Esophagus squamous epithelium (tissue), 5 donors: ENCODE measurements at regions not wholly inside any gene's neighbourhood (a gene's known extent, or its start where the extent isn't known, plus 50 kb on each side); places are given as distances from the start of the nearest gene placed in this dataset.

ENCODE experiments used
- DNase-seq: peaks from one replicate; lab custom pipeline; 2025; lab: John Stamatoyannopoulos, UW
- H3K27ac ChIP-seq, 4 donors: fragments of 200-600 bp; sonication (generic); one replicate each; pipeline ENCODE4 v1.5.1; 2016 to 2019; ENCODE audit warnings: mild to moderate bottlenecking in 1 of 4
- H3K27me3 ChIP-seq, 4 donors: fragments of 200-600 bp; sonication (generic); 1 replicate in 3 of 4; 2 replicates in 1 of 4; pipeline versions ENCODE4 v1.5.1 to v1.6.0; 2017 to 2021; ENCODE audit warnings: antibody characterized with exemption in 1 of 4
- H3K36me3 ChIP-seq, 3 donors: fragments of 200-600 bp; sonication (generic); one replicate each; pipeline ENCODE4 v1.5.1; 2016 to 2019
- H3K4me1 ChIP-seq, 3 donors: fragments of 200-600 bp; sonication (generic); one replicate each; pipeline ENCODE4 v1.5.1; 2017 to 2019
- H3K4me3 ChIP-seq, 4 donors: fragments of 200-600 bp; sonication (generic); 1 replicate in 3 of 4; 2 replicates in 1 of 4; pipeline ENCODE4 v1.5.1; 2016 to 2019; ENCODE audit warnings: mild to moderate bottlenecking in 2 of 4, moderate library complexity in 1 of 4
- H3K9me3 ChIP-seq, 3 donors: fragments of 200-600 bp; sonication (generic); one replicate each; pipeline ENCODE4 v1.5.1; 2016 to 2019
- CTCF ChIP-seq, 6 experiments: fragments of 450-650 bp in 4 of 6; fragments of 200-600 bp in 2 of 6; sonication (generic) in 2 of 6; IDR thresholded peaks; one replicate each; pipeline ENCODE4 v1.5.1; 2016 to 2019; ENCODE audit warnings: antibody characterized with exemption in 6 of 6, mild to moderate bottlenecking in 4 of 6, moderate library complexity in 4 of 6
- POLR2A ChIP-seq, 4 donors: fragments of 450-650 bp; IDR thresholded peaks; one replicate each; pipeline ENCODE4 v1.6.1; 2017; ENCODE audit warnings: antibody characterized with exemption in 4 of 4, mild to moderate bottlenecking in 4 of 4, moderate library complexity in 3 of 4
- WGBS, 2 donors: methylation state at CpG; one replicate each; pipeline ENCODE4 v1.1.5; 2018; 5-methylcytosine and 5-hydroxymethylcytosine counted together
- intact Hi-C: fragments of 100-400 bp; cut with DNase I; formaldehyde crosslinking; loops from one replicate; pipeline ENCODE4 v1.15.0; 2022
- donor health status: DM: yes; HTN: yes; CAD: no.

- Histone ChIP-seq H3K36me3 (no peaks in the 10 kb centered on the region), H3K9me3 (no peaks in the 10 kb centered on the region), H3K4me3 (no peak overlapping the region), H3K4me1 (no peaks in the 10 kb centered on the region), H3K27ac (no peak overlapping the region), H3K27me3 (no peaks in the 10 kb centered on the region)
- TF ChIP-seq CTCF (IDR thresholded peaks at IDR 0.05) = no peak
- TF ChIP-seq POLR2A (IDR thresholded peaks at IDR 0.05) = no peak
- no peak for DNase-seq
- WGBS, 2 donors = 67 to 72% methylated on average over 2 of the region's 2 CpGs
- intact Hi-C loops = no loop called here
Observed at GRCh38 chr4:10343656-10344055, 113.6 kb downstream of the ZNF518B start.

- H3K4me1 ChIP-seq = no peaks in the 10 kb centered on the region
- no peaks in the 10 kb centered on the region for H3K36me3 ChIP-seq
- H3K4me3 ChIP-seq = no peak overlapping the region
- WGBS, 2 donors = 72 to 81% methylated on average over 2 of the region's 2 CpGs
- no peak overlapping the region for H3K27ac ChIP-seq
- TF ChIP-seq CTCF (IDR thresholded peaks at IDR 0.05) (no peak), POLR2A (IDR thresholded peaks at IDR 0.05) (no peak)
- intact Hi-C loops = no loop called here
- no peaks in the 10 kb centered on the region for H3K9me3 ChIP-seq
- no peaks in the 10 kb centered on the region for H3K27me3 ChIP-seq
- no peak for DNase-seq
Observed at GRCh38 chr4:10342866-10343265, 114.4 kb downstream of the ZNF518B start.

GRCh38 chr4:10336471-10336870 lies 120.8 kb downstream of the ZNF518B start:
- intact Hi-C loops = no loop called here
- TF ChIP-seq CTCF (IDR thresholded peaks at IDR 0.05) (no peak), POLR2A (IDR thresholded peaks at IDR 0.05) (no peak)
- WGBS, 2 donors = 51 to 69% methylated on average over 2 to 4 of the region's 4 CpGs
- no peak overlapping the region for H3K4me3 ChIP-seq
- H3K9me3 ChIP-seq = no peaks in the 10 kb centered on the region
- H3K27me3 ChIP-seq = peaks cover 0 to 15% (median 0%) of the 10 kb centered on the region in 4 donors
- H3K36me3 ChIP-seq = no peaks in the 10 kb centered on the region
- no peak overlapping the region for H3K27ac ChIP-seq
- H3K4me1 ChIP-seq = no peaks in the 10 kb centered on the region
- DNase-seq = no peak

- Histone ChIP-seq H3K36me3 (no peaks in the 10 kb centered on the region), H3K9me3 (no peaks in the 10 kb centered on the region), H3K4me3 (no peak overlapping the region), H3K27ac (no peak overlapping the region), H3K27me3 (peaks cover 0 to 15% (median 0%) of the 10 kb centered on the region in 4 donors), H3K4me1 (no peaks in the 10 kb centered on the region)
- intact Hi-C loops = no loop called here
- 73 to 74% methylated on average over 8 of the region's 8 CpGs for WGBS, 2 donors
- no peak for DNase-seq
- TF ChIP-seq CTCF (IDR thresholded peaks at IDR 0.05) (no peak), POLR2A (IDR thresholded peaks at IDR 0.05) (no peak)
Observed at GRCh38 chr4:10335050-10335449, 122.2 kb downstream of the ZNF518B start.

- H3K36me3 ChIP-seq = no peaks in the 10 kb centered on the region
- no peak overlapping the region for H3K4me3 ChIP-seq
- H3K4me1 ChIP-seq = no peaks in the 10 kb centered on the region
- TF ChIP-seq CTCF (IDR thresholded peaks at IDR 0.05) = no peak
- no peak for TF ChIP-seq POLR2A (IDR thresholded peaks at IDR 0.05)
- no peaks in the 10 kb centered on the region for H3K9me3 ChIP-seq
- DNase-seq = no peak
- WGBS, 2 donors = 62 to 74% methylated on average over 3 of the region's 3 CpGs
- no peak overlapping the region for H3K27ac ChIP-seq
- H3K27me3 ChIP-seq = peaks cover 0 to 16% (median 0%) of the 10 kb centered on the region in 4 donors
- intact Hi-C loops = no loop called here
Observed at GRCh38 chr4:10334506-10335028, 122.7 kb downstream of the ZNF518B start.
